Endothelial cell (in vitro differentiated cells): ENCODE measurements at regions not wholly inside any gene's neighbourhood (a gene's known extent, or its start where the extent isn't known, plus 50 kb on each side); places are given as distances from the start of the nearest gene placed in this dataset.

Experiments
- DNase-seq: peaks from one replicate; pipeline ENCODE4 v3.0.0; 2021; ENCODE audit warnings: low spot score
- H3K27ac Mint-ChIP-seq: one replicate; pipeline ENCODE4 v1.8.0; 2021; ENCODE audit warnings: mixed read lengths, inconsistent platforms; ENCODE audit not compliant: unreplicated experiment
- H3K27me3 Mint-ChIP-seq: one replicate; pipeline ENCODE4 v1.8.0; 2021; ENCODE audit warnings: mild to moderate bottlenecking, moderate library complexity, mixed read lengths, inconsistent platforms; ENCODE audit not compliant: unreplicated experiment
- H3K36me3 Mint-ChIP-seq: one replicate; pipeline ENCODE4 v1.8.0; 2021; ENCODE audit warnings: mild to moderate bottlenecking, low read depth, mixed read lengths, inconsistent platforms; ENCODE audit not compliant: unreplicated experiment
- H3K4me1 Mint-ChIP-seq: one replicate; pipeline ENCODE4 v1.8.0; 2021; ENCODE audit warnings: mild to moderate bottlenecking, mixed read lengths, inconsistent platforms; ENCODE audit not compliant: unreplicated experiment
- H3K4me3 Mint-ChIP-seq: one replicate; pipeline ENCODE4 v1.8.0; 2021; ENCODE audit warnings: mild to moderate bottlenecking, mixed read lengths, inconsistent platforms; ENCODE audit not compliant: unreplicated experiment
- H3K9me3 Mint-ChIP-seq: one replicate; pipeline ENCODE4 v1.8.0; 2021; ENCODE audit warnings: mixed read lengths, inconsistent platforms; ENCODE audit not compliant: unreplicated experiment
- TF ChIP-seq, protein P1 (sequence below): fragments of 200-600 bp; sonication (generic); IDR thresholded peaks from one replicate; pipeline ENCODE4 v1.5.0; 2021; ENCODE audit warnings: antibody characterized with exemption; ENCODE audit not compliant: unreplicated experiment

- Mint-ChIP-seq H3K9me3 (no peaks in the 10 kb centered on the region), H3K27me3 (no peaks in the 10 kb centered on the region), H3K4me1 (no peaks in the 10 kb centered on the region), H3K4me3 (no peak overlapping the region), H3K27ac (no peak overlapping the region), H3K36me3 (no peaks in the 10 kb centered on the region)
- TF ChIP-seq, protein P1, sequence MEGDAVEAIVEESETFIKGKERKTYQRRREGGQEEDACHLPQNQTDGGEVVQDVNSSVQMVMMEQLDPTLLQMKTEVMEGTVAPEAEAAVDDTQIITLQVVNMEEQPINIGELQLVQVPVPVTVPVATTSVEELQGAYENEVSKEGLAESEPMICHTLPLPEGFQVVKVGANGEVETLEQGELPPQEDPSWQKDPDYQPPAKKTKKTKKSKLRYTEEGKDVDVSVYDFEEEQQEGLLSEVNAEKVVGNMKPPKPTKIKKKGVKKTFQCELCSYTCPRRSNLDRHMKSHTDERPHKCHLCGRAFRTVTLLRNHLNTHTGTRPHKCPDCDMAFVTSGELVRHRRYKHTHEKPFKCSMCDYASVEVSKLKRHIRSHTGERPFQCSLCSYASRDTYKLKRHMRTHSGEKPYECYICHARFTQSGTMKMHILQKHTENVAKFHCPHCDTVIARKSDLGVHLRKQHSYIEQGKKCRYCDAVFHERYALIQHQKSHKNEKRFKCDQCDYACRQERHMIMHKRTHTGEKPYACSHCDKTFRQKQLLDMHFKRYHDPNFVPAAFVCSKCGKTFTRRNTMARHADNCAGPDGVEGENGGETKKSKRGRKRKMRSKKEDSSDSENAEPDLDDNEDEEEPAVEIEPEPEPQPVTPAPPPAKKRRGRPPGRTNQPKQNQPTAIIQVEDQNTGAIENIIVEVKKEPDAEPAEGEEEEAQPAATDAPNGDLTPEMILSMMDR: no peak
- no peak for DNase-seq
Observed at GRCh38 chr13:83201506-83201905, 680.8 kb downstream of the SLITRK1 start.

- no peaks in the 10 kb centered on the region for H3K9me3 Mint-ChIP-seq
- TF ChIP-seq, protein P1: no peak
- no peaks in the 10 kb centered on the region for H3K27me3 Mint-ChIP-seq
- DNase-seq: no peak
- H3K27ac Mint-ChIP-seq: no peak overlapping the region
- no peaks in the 10 kb centered on the region for H3K4me1 Mint-ChIP-seq
- no peak overlapping the region for H3K4me3 Mint-ChIP-seq
- H3K36me3 Mint-ChIP-seq: no peaks in the 10 kb centered on the region
Observed at GRCh38 chr13:83197316-83197715, 685.0 kb downstream of the SLITRK1 start.

- H3K4me1 Mint-ChIP-seq: no peaks in the 10 kb centered on the region
- TF ChIP-seq, protein P1: no peak
Observed at GRCh38 chr13:83190020-83190419, 692.3 kb downstream of the SLITRK1 start.

GRCh38 chr13:83184819-83185218, 697.5 kb downstream of the SLITRK1 start:
- no peak overlapping the region for H3K4me3 Mint-ChIP-seq
- no peak overlapping the region for H3K27ac Mint-ChIP-seq
- H3K9me3 Mint-ChIP-seq: no peaks in the 10 kb centered on the region
- H3K4me1 Mint-ChIP-seq: no peaks in the 10 kb centered on the region
- TF ChIP-seq, protein P1: no peak
- DNase-seq: no peak
- no peaks in the 10 kb centered on the region for H3K36me3 Mint-ChIP-seq
- no peaks in the 10 kb centered on the region for H3K27me3 Mint-ChIP-seq

More at GRCh38 chr13:83190020-83190419, 692.3 kb downstream of the SLITRK1 start:
- no peaks in the 10 kb centered on the region for H3K9me3 Mint-ChIP-seq
- H3K36me3 Mint-ChIP-seq: no peaks in the 10 kb centered on the region
- no peak for DNase-seq
- H3K27ac Mint-ChIP-seq: no peak overlapping the region
- no peaks in the 10 kb centered on the region for H3K27me3 Mint-ChIP-seq
- H3K4me3 Mint-ChIP-seq: no peak overlapping the region

DNA sequence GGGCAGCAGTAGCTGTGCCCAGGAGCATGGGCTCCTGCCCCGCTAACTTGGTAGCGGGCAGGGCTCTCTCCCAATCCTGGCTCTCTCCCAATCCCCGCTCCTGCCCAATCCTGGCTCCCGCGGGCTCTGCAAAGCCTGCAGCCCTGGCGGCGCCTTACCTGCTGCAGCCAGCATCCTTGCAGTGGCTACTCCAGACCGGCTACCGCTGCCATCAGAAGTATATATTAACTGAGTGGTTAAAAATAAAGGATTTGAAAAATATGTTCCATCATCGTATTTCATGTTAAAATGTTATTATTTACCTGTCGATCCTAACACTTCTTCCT, 698.2 kb downstream of the SLITRK1 start:
- no peak for DNase-seq
- no peaks in the 10 kb centered on the region for H3K36me3 Mint-ChIP-seq
- H3K9me3 Mint-ChIP-seq: no peaks in the 10 kb centered on the region
- H3K27ac Mint-ChIP-seq: no peak overlapping the region
- no peaks in the 10 kb centered on the region for H3K27me3 Mint-ChIP-seq
- TF ChIP-seq, protein P1: no peak
- H3K4me1 Mint-ChIP-seq: no peaks in the 10 kb centered on the region
- no peak overlapping the region for H3K4me3 Mint-ChIP-seq
